K562 (cell line): ENCODE measurements at regions not wholly inside any gene's neighbourhood (a gene's known extent, or its start where the extent isn't known, plus 50 kb on each side); places are given as distances from the start of the nearest gene placed in this dataset.

Experiments
- ARNT ChIP-seq, 2 experiments: fragments of 450-650 bp; IDR thresholded peaks; 2 replicates each; pipeline ENCODE4 v1.6.1; 2016; ENCODE audit warnings: mild to moderate bottlenecking in 1 of 2
- CTCF ChIP-seq, 3 experiments: IDR thresholded peaks in 2 of 3; conservative IDR thresholded peaks in 1 of 3; 2 replicates each; pipeline ENCODE4 v1.5.1; 2011 to 2012; ENCODE audit warnings: low read length in 3 of 3, mild to moderate bottlenecking in 3 of 3, control low read depth in 2 of 3, improper control_type of control experiment in 1 of 3, inconsistent platforms in 1 of 3, low read depth in 1 of 3, mixed read lengths in 1 of 3, moderate library complexity in 1 of 3; ENCODE audit not compliant: insufficient read depth in 2 of 3
- ETS1 ChIP-seq: conservative IDR thresholded peaks from 2 replicates; pipeline ENCODE4 v1.6.1; 2011; ENCODE audit warnings: low read depth, mild to moderate bottlenecking, low read length; ENCODE audit not compliant: control insufficient read depth
- EZH2 ChIP-seq: IDR thresholded peaks from 2 replicates; pipeline ENCODE4 v1.6.1; 2012; ENCODE audit warnings: low read depth, mild to moderate bottlenecking, inconsistent platforms, low read length, borderline replicate concordance
- HDAC2 ChIP-seq: fragments of 450-650 bp; IDR thresholded peaks from 2 replicates; pipeline ENCODE4 v1.6.1; 2016; ENCODE audit warnings: mild to moderate bottlenecking
- NFIC ChIP-seq: fragments of 450-650 bp; IDR thresholded peaks from 2 replicates; pipeline ENCODE4 v1.6.1; 2017; ENCODE audit warnings: mild to moderate bottlenecking, inconsistent platforms
- PCBP2 ChIP-seq: fragments of 200-400 bp; formaldehyde crosslinking; IDR thresholded peaks from 2 replicates; pipeline ENCODE4 v1.6.1; 2018; ENCODE audit warnings: low read length, low read depth, mild to moderate bottlenecking, moderate library complexity; ENCODE audit not compliant: poor library complexity, severe bottlenecking
- PHB2 ChIP-seq: fragments of 450-650 bp; IDR thresholded peaks from 2 replicates; pipeline ENCODE4 v1.6.1; 2017; ENCODE audit warnings: low read depth
- SIN3A ChIP-seq, 2 experiments: fragments of 150-350 bp in 1 of 2; IDR thresholded peaks; 2 replicates each; pipeline ENCODE4 v1.6.1; 2011 to 2016; ENCODE audit warnings: borderline replicate concordance in 2 of 2, low read depth in 2 of 2, low read length in 2 of 2, mild to moderate bottlenecking in 2 of 2, moderate library complexity in 2 of 2; ENCODE audit not compliant: control insufficient read depth in 1 of 2

- TF ChIP-seq HDAC2 = no peak
- TF ChIP-seq PHB2 = no peak
- no peak for TF ChIP-seq ARNT (IDR thresholded peaks at IDR 0.05)
- TF ChIP-seq PCBP2 = no peak
- TF ChIP-seq ETS1 = no peak
- TF ChIP-seq NFIC = no peak
- no peak for TF ChIP-seq CTCF (IDR thresholded peaks at IDR 0.05 in 2 of 3, conservative IDR thresholded peaks at IDR 0.05 in 1 of 3; ENCODE audit: insufficient read depth in 2 of 3, low read depth in 1 of 3, low read length in 3 of 3)
- TF ChIP-seq SIN3A (IDR thresholded peaks at IDR 0.05; ENCODE audit: borderline replicate concordance in 2 of 2, control insufficient read depth in 1 of 2, low read depth in 2 of 2, low read length in 2 of 2) = no peak
- no peak for TF ChIP-seq EZH2
These were observed 187.8 kb upstream of the SPRY2 start for GRCh38 chr13:80528733-80529132.
